A549 (cell line): ENCODE measurements at regions not wholly inside any gene's neighbourhood (a gene's known extent, or its start where the extent isn't known, plus 50 kb on each side); places are given as distances from the start of the nearest gene placed in this dataset.

Experiments
- ESRRA ChIP-seq: fragments of 150-350 bp; IDR thresholded peaks from 2 replicates; pipeline ENCODE4 v1.6.1; 2014; ENCODE audit warnings: mild to moderate bottlenecking, low read length, borderline replicate concordance
- MAFK ChIP-seq: fragments of 450-650 bp; IDR thresholded peaks from 2 replicates; pipeline ENCODE4 v1.6.1; 2014; ENCODE audit not compliant: partially characterized antibody
- POLR2A ChIP-seq: IDR thresholded peaks from 2 replicates; pipeline ENCODE4 v1.6.1; 2012; ENCODE audit warnings: mild to moderate bottlenecking, low read length
- RFX5 ChIP-seq: fragments of 450-650 bp; IDR thresholded peaks from 2 replicates; pipeline ENCODE4 v1.7.1; 2014; ENCODE audit warnings: antibody characterized with exemption, mild to moderate bottlenecking, moderate library complexity
- TF ChIP-seq, protein P1 (sequence below): fragments of >200 bp; sonication (Bioruptor Twin); formaldehyde crosslinking; IDR thresholded peaks from 3 replicates; pipeline ENCODE4 v1.5.1; 2016

GRCh38 chr6:159427771-159428170 lies 258.6 kb downstream of the FNDC1 start:
- TF ChIP-seq, protein P1, sequence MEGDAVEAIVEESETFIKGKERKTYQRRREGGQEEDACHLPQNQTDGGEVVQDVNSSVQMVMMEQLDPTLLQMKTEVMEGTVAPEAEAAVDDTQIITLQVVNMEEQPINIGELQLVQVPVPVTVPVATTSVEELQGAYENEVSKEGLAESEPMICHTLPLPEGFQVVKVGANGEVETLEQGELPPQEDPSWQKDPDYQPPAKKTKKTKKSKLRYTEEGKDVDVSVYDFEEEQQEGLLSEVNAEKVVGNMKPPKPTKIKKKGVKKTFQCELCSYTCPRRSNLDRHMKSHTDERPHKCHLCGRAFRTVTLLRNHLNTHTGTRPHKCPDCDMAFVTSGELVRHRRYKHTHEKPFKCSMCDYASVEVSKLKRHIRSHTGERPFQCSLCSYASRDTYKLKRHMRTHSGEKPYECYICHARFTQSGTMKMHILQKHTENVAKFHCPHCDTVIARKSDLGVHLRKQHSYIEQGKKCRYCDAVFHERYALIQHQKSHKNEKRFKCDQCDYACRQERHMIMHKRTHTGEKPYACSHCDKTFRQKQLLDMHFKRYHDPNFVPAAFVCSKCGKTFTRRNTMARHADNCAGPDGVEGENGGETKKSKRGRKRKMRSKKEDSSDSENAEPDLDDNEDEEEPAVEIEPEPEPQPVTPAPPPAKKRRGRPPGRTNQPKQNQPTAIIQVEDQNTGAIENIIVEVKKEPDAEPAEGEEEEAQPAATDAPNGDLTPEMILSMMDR, result no peak
- TF ChIP-seq RFX5 (no peak), ESRRA (no peak), POLR2A (no peak), MAFK (no peak)
